Activated T-cell treated with anti-CD3 and anti-CD28 coated beads, Interleukin-2, amount 50 U/mL, for 1 hour (primary cell): ENCODE measurements at regions not wholly inside any gene's neighbourhood (a gene's known extent, or its start where the extent isn't known, plus 50 kb on each side); places are given as distances from the start of the nearest gene placed in this dataset.
"Not testable (repeated sequence)": the region's sequence is repeated elsewhere in the genome, so short reads cannot be mapped to it uniquely, and the experiment has no call there.

Experiments used
- DNase-seq: peaks from one replicate; pipeline ENCODE4 v3.0.0-alpha.2; 2020

DNA sequence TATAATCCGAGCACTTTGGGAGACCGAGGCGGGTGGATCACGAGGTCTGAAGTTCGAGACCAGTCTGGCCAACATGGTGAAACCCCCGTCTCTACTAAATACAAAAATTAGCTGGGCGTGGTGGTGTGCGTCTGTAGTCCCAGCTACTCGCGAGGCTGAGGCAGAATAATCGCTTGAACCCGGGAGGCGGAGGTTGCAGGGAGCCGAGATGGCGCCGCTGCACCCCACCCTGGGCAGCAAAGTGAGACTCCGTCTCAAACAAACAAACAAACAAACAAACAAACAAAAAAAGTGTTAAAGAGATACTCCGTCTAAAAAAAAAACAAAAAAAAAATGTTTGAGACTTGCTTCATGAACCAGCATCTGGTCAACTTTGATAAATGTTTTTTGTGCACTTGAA lies 753.8 kb downstream of the PCDH17 start:
- not testable (repeated sequence) for DNase-seq

DNA sequence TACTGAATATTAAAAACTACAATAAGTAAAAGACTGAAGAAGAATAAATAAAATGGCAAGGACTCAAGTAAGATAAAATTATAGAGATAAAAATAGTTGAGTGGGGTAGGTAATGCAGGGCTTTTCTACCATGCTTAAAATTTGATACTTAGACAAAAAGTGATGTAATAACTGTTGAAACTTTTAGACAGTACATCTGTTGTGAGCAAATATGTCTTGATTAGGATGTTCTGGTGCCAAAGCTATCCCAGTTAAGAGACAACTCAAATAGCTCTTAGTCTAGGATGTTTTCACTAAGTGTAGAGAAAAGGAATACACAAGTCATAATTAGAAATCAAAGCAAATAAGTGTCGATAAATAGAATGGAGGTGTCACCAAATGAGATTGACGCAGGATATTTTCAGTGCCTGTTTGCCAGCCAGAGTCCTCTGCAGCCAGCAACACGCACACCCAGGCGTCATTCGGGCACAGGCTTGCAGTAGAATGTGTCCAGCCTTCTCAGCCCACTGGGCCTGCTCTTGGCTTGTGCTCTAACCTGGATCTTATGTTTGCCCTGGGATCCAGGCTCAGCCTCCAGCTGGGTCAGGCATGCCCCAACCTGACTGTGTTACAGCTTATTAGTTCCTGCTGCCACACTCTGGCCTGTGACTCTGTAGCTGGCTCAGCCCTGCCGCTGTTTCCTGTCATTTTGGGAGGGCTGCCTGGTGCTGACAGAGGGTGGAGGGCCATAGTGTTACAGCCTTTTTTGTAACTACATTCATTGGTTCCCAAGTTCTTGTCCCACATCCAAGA lies 766.2 kb downstream of the PCDH17 start:
- no peak for DNase-seq

DNA sequence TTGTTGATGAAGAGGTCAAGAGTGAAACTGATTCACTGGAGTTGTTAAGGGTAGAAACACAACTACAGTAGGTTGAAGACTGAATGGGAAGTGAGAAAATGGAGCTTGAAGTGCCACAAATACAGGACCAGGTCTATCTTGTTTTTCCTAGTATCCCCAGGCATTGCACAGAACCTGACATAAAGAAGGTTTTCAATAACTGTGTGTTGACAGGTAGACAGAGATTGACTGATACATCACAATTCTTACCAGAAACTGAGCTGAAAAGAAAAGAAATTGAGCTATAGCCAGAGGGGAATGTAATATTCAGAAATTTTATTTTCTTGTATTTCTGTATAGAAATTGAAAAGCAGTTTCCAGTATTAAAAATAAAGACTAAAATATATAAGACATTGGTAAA lies 767.7 kb downstream of the PCDH17 start:
- DNase-seq = no peak

DNA sequence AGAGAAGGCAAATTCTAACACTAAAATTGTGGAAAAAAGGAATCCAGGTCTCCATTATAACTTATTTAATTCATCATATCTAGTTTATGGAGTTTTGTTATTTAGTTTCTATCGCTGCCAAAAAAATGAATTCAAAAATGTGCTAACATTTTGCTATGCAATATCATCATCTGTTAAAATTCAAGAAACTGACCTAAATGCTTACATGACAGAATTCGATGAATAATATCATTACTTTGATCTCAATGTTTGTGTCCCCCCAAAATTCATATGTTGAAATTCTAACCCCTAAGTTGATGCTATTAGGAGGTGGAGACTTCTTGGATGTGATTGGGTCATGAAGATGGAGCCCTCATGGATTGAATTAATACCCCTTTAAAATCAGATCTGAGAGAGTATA lies 775.0 kb downstream of the PCDH17 start:
- no peak for DNase-seq

DNA sequence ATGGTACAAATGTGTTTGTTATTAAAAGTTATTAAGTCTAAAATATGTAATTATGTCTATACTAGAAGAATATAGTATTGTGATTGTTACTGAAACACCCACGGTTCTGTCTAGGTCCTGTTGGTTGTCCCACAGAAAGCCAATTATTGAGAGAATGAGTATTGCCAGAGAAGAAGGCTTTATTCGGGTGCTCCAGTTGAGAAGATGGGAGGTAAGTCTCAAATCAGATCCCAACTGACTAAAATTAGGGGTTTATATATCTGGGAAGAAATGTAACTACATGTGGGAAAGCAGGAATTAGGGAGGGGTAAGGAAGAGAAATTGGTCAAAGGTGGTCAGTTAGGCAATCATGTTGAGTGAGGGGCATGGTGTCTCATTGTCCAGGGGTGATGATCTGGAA lies 798.4 kb downstream of the PCDH17 start:
- no peak for DNase-seq

DNA sequence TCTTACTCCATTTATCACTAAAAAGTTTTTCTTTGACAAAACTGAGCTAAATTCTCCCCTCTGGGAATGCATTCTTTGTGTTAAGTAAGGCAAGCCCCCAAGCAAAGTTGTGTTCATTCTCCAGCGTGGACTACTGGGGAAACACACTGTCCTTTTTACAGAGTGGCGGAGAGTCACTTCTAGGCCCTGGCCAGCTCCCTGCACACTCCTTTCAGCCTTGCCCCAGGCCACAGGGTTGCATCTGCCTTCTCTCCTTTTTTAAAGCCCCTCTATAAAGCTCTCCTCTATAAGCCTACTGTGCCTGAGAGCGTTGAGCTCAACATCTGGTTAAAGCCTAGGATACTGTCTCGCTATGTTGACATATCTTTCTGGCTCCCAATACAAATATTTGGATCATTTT lies 803.4 kb downstream of the PCDH17 start:
- DNase-seq = no peak

DNA sequence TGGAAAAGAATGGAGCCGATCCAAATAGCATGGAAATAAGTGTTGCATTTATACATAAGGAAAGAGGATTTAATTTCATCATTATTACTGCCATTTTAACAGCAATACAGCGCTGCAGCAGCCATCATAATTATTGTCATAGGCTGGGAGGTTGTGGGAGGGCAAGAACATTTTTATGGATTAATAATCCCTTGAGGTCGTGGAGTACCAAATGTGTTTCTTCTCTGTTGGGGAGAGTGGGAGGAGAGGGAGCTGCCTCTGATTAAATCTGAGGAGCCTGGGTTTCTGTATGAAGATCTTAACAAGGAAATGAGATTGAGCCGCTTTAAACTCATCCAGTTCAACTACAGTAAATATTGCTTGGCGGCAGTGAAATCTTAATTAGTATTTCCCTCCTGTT lies 805.9 kb downstream of the PCDH17 start:
- DNase-seq = no peak

DNA sequence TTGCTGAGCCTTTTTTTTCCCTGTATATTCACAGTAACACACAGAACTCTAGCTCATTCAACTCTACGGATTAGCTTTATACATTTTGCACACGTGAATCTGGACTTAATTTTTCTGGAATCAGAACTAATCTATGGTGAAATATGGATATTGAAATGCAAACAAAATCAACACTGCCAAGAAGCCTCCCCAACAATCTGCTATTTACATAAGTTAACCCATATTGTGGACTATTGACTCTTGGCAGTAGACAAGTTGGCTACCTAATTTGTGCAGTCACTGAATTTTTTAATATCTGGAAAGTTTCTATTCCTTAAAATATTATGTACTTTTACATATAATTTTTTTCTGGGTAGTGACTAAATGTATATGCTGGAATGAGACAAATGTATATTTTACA lies 815.4 kb downstream of the PCDH17 start:
- DNase-seq = no peak

DNA sequence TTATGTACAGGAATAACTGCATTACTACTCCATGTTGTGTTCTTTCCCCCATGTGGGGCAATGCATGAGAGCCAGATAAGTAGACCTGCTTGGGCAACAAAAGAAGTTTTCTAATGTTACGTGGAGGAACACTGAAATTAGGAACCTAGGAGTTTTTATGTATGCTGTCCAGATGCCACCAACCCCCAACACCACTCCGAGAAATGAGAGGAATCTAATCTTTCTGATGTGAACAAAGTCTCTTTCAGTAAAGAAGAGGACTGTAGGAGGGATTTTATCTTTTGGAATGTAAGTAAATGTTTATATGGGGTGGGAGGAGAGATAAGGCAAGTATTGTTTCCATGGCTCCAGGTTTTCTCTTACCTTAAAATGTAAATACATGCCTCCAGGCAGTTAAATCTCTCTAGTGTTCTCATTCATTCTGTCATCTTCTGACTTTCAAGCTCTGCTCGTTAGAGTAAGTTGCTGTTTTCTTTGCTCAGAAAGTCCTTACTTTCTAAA lies 820.6 kb downstream of the PCDH17 start:
- DNase-seq = no peak

DNA sequence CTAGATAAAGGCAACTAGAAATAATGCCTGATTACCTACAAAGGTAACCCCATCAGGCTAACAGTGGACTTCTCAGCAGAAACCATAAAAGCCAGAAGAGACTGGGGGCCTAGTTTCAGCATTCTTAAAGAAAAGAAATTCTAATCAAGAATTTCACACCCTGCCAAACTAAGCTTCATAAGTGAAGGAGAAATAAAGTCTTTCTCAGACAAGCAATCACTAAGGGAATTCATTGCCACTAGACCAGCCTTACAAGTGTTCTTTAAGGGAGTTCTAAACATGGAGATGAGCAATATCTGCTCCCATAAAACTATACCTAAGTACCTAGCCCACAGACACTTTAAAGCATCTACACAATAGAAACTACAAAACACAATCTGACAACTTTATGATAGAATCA lies 823.5 kb downstream of the PCDH17 start:
- DNase-seq = no peak

DNA sequence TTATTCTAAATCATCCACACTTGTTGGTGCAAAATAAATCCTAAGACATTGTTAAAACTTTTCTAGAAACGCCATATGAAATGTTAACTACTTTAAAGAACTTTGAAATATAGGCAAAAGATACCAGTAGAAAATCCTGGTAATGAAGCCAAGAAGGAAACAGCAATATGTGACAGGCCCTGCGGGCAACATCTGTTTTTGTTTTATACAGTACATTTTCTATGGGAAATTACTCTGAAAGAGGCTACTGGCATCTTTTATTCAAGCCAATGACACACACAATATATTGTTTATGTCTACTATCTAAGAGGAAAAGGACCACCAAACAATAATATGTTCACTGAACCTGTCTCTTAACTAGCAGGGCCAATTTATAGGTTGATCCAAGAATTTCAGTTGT lies 829.7 kb downstream of the PCDH17 start:
- no peak for DNase-seq

DNA sequence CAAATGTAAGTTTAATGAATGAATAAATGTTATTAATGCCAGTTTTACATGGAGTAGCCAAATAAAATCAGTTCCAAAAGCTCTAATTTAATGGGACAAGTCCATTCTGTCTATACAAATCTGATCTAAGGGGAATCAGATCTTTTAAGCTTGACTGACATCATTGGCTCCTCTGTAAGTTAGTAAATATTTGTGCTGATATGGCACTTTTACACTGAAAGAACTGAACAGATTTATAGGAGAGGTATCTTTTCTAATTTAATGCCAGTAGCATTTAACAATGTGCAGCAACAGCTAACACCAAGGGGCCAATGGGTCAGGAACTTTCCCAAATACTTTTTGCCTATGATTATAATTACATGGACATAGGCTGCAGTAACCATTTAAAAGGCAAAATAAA lies 832.3 kb downstream of the PCDH17 start:
- DNase-seq = no peak

DNA sequence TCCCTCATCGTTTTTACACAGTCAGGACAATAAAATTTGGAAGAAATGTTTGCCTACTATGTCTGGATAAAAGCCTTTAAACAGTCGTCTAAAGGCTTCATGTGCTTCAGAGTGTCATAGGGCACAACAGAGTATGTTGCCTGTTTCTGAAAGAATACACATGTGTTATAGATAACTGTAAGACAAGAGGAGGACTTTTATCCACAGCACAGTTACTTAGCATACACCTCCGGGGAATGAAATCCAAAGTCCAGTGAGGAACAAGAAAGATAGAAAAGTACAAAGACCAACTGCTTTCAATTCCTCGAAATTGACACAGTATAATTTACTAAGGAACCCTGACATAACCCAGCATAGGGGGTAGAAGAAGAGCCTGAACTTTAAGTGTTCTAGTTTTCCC lies 835.6 kb downstream of the PCDH17 start:
- no peak for DNase-seq

DNA sequence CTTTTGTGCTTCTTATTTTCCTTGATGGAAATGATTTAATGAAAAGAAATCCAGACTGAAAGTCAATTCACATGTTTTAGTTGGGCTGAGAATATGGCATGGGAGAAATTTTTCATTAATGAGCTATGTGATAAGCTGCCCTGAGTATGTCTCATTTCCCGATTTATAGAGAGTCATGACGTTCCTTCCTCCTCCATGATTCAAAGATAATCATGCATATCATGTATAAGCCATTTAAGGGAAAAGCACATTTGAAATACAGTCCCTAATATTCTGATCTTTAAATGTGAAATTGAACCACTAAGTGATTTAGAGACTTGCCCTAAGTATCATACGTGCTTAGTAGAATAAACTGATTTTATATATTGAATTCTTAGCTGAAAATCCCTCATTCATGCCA lies 840.9 kb downstream of the PCDH17 start:
- no peak for DNase-seq

DNA sequence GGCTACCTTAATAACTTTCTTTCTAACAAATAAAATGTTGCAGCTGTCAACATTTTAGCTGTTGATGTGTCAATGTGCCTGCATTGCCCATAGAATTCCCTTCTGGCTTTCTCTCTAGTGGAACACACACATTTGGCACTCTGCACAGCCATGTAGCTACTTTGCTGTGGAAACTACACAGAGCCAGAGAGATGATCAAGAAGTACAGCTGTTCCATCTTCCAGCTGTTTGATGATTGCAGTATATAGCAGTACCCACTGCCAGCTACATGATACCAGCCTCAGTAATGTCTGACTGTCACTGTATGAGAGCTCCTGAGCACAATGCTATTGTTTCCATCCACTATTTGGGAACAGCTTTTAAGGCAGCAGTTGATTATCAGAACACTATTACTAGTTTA lies 843.0 kb downstream of the PCDH17 start:
- no peak for DNase-seq

DNA sequence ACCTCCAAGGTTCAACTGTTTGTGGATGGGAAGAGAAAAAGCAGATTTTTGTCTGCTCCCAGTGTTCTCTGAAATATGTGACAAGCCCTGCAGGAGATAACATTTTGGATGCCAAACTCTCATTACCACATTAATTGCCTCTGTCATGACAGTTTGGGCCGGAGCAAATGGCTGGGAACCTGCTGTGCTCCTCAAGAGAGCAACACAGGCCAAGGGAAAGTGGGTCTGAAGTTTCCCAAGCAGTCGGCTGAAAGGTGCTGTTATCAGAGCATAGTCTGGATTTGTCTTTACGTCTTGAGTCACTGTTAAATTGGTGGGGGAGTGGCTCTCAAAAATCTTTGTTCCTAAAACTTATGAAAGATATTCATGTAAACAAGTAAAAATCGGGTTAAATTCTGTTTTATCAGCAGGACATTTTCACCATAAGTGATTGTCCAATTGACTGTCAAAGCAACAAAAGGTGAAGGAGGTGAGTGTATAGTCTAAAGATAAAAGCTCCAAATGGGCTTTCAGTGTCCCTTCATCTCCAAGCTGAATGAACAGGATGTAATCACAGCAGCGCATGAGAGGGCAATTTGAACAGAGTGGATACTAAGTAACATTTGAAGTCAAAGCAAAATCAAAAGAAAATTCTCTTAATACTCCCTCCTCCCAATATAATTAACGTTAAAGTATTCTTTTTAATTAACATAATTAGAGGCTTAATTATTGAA lies 844.8 kb downstream of the PCDH17 start:
- DNase-seq = no peak

DNA sequence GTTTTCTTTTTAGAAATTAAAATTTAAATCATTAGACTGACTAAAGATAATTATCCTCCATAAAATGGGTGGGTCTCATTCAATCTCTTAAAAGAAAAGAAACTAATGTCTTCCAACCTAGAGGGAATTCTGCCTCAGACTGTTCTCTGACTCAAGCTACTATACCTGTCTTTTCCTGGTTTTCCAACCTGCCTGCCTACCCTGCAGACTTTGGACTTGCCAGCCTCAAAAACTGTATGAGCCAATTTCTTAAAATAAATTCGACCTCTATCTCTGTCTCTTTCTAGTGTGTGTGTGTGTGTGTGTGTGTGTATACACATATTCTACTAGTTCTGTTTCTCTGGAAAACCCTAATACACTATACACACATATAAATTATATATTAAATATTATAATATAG lies 847.3 kb downstream of the PCDH17 start:
- DNase-seq = no peak

DNA sequence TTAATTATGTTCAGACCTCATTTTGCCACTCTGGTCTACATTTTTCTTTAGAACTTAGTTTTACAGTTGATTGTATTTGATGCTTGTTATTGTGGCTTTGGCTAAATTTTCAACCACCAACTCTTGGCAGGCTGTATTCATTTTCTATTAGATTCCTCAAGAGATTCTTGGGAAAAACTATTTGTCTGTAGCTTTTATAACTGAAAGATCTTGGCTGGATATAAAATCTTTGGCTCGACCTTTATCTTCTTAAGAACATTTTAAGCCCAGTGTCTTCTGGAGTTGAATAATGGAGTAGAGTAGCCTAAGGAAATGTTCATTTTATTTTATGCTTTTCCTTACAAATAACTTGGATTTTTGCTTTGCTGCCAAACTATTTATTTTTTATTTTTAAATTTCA lies 848.5 kb downstream of the PCDH17 start:
- no peak for DNase-seq

DNA sequence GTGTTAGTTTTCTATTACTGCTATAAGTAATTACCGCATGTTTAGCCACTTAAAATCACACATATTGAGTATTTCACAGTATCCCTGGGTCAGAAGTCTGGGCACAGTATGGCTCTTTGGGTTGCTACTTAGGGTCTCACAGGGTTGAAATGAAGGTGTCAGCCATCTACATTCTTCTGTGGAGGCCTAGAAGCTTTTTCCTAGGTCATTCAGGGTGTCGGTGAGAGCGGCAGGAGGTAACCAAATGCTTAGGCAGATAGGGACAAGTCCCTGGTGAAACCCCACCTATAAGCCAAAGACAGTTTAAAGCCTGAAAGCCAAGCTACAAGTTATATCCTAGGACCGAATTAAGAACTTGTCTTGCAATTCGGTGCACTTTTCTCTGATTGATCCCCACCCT lies 856.7 kb downstream of the PCDH17 start:
- DNase-seq = no peak

DNA sequence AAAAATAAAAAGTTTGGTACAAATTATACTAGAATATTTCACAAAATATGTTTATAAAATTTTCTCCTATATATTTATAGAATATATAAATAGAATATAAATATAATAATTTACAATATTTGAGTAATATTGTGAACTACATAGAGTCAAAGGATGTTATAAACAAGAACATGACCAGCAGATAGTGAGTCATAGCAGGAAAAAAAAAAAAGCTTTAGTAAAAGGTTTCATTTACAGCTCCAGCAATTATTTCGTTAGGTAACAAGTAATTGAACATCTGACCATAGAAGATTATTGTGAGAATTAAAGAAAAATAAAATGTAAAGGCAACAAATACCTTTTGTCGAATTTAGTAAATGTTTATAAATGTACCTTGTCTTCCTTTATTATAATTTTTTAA lies 864.1 kb downstream of the PCDH17 start:
- no peak for DNase-seq

DNA sequence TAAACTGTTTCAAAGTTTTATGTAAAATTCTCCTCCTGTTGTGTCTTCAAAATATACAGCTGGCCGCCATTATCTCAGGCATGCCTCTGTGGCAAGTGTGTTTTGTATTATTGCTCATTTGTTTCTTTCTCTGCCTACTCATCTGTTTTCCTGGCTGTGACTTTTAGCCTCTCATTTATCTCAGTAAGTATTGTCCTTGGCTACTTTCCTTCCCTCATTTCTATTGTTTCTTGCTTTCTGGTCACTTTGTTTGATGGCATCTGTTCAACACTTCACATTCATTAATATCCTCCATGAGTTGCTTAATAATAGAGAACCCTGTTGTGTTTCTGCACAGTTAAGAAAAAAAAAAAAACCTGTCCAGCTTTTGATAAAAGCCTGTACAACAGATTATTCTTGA lies 869.4 kb downstream of the PCDH17 start:
- DNase-seq = no peak

DNA sequence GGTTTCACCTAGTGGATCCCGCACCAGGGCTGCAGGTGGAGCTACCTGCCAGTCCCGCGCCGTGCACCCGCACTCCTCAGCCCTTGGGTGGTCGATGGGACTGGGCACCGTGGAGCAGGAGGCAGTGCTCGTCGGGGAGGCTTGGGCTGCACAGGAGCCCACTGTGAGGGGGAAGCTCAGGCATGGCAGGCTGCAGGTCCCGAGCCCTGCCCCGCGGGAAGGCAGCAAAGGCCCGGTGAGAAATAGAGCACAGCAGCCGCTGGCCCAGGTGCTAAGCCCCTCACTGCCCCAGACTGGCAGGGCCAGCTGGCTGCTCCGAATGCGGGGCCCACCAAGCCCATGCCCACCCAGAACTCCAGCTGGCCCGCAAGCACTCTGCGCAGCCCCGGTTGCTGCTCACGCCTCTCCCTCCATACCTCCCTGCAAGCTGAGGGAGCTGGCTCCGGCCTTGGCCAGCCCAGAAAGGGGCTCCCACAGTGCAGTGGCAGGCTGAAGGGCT lies 872.7 kb downstream of the PCDH17 start:
- not testable (repeated sequence) for DNase-seq

DNA sequence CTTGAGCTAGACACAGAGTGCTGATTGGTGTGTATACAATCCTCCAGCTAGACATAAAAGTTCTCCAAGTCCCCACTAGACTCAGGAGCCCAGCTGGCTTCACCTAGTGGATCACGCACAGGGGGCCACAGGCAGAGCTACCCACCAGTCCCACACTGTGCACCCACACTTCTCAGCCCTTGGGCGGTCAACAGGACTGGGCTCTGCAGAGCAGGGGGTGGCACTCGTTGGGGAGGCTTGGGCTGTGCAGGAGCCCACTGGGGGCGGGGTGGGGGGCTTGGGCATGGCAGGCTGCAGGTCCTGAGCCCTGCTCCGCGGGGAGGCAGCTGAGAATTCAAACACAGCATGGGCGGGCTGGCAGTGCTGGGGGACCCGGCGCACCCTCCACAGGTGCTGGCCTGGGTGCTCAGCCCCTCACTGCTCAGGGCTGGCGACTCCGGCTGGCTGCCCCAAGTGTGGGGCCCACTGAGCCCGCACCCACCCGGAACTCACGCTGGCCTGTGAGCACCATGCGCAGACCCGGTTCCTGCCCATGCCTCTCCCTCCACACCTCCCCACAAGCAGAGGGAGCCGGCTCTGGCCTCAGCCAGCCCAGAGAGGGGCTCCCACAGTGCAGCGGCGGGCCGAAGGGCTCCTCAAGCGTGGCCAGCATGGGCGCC lies 873.8 kb downstream of the PCDH17 start:
- DNase-seq = not testable (repeated sequence)

DNA sequence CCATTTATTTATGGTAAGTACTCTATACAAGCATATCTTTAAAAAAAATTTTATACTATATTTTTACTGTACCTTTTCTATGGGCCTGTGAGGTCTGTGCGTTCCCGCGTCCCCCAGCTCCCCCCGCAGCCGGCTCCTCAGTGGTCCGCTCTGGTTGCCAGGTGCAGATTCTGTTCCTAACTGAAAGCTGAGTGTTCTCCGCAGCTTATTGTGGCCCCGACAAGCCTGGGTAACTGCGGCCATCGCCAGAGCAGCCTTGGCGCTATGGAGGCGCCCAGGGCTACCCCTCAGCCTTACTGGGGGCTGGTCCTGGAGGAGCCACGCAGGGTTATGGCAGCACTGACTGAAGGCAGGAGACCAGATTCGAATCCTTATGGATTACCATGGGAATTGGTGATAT lies 896.8 kb downstream of the PCDH17 start:
- DNase-seq = no peak
